ENCODE measurements at regions not wholly inside any gene's neighbourhood (a gene's known extent, or its start where the extent isn't known, plus 50 kb on each side); places are given as distances from the start of the nearest gene placed in this dataset.

DNA sequence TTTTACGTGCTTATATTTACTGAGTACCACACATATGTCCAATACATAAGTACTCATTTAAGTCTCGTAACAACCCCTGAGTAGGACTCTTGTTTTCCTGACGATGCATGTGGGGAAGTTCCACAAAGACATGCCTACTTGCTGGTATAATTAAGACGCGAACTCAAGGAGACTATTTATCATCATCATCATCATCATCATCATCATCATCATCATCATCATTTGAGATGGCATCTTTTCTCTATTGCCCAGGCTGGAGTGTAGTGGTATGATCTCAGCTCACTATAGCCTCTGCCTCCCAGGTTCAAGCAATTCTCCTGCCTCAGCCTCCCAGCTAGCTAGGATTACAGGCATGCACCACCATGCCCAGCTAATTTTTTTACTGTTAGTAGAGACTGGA is 809.9 kb upstream of the EEF2KMT start:
- Histone ChIP-seq H3K4me3 (ENCODE audit: low read depth, low read length) (no peak overlapping the region), H3K36me3 (ENCODE audit: control insufficient read depth, insufficient read depth, low read length) (no peaks in the 10 kb centered on the region), H3K27me3 (ENCODE audit: control insufficient read depth, insufficient read depth, low read length) (no peaks in the 10 kb centered on the region)
- CTCF ChIA-PET: no interaction called here
- POLR2A ChIA-PET: no interaction called here
- DNase-seq (ENCODE audit: low read depth): no peak
- TF ChIP-seq, protein P1, sequence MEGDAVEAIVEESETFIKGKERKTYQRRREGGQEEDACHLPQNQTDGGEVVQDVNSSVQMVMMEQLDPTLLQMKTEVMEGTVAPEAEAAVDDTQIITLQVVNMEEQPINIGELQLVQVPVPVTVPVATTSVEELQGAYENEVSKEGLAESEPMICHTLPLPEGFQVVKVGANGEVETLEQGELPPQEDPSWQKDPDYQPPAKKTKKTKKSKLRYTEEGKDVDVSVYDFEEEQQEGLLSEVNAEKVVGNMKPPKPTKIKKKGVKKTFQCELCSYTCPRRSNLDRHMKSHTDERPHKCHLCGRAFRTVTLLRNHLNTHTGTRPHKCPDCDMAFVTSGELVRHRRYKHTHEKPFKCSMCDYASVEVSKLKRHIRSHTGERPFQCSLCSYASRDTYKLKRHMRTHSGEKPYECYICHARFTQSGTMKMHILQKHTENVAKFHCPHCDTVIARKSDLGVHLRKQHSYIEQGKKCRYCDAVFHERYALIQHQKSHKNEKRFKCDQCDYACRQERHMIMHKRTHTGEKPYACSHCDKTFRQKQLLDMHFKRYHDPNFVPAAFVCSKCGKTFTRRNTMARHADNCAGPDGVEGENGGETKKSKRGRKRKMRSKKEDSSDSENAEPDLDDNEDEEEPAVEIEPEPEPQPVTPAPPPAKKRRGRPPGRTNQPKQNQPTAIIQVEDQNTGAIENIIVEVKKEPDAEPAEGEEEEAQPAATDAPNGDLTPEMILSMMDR (IDR thresholded peaks at IDR 0.05; ENCODE audit: insufficient read depth, low read depth, low read length): no peak

DNA sequence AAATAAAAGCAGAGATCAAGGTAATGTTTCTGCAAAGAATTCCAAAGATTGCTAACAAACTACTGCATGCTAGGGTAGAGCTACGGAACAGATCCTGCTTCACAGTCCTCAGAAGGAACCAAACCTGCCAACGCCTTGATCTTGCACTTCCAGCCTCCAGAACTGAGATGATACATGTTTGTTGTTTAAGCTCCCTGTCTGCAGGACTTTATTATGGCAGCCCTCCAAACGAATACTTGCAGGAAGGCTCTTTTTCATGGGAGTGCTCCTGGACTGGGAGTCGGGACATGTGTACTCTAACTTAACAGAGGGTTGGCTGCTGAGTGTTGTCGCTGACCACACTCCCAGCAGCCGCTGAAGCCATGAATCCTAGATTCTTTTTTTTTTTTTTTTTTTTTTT is 808.8 kb upstream of the EEF2KMT start:
- ChIA-PET CTCF (no interaction called here), POLR2A (no interaction called here)
- Histone ChIP-seq H3K4me3 (ENCODE audit: low read depth, low read length) (no peak overlapping the region), H3K27me3 (ENCODE audit: control insufficient read depth, insufficient read depth, low read length) (no peaks in the 10 kb centered on the region), H3K36me3 (ENCODE audit: control insufficient read depth, insufficient read depth, low read length) (no peaks in the 10 kb centered on the region)
- TF ChIP-seq, protein P1 (IDR thresholded peaks at IDR 0.05; ENCODE audit: insufficient read depth, low read depth, low read length): no peak
- DNase-seq (ENCODE audit: low read depth): no peak

DNA sequence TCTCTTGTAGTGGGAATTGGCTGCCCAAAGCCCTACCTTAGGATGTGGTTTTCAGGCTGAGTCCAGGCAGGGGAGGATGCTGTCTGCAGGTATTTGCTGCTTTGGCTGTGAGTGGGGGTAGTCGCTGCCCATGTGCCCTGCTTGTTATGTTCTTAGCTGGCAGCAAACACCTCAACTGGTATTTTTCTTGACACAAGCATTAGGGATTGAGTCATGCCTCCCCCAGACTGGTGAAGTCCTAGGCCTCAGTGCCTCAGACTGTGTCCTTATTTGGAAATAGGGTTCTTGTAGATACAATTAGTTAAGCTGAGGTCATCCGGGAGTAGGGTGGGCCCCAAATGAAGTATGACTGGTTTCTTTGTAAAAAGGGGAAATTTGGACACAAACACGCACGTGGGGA is 808.3 kb upstream of the EEF2KMT start:
- CTCF ChIA-PET: no interaction called here
- H3K4me3 ChIP-seq (ENCODE audit: low read depth, low read length): no peak overlapping the region
- POLR2A ChIA-PET: no interaction called here
- DNase-seq (ENCODE audit: low read depth): no peak
- no peaks in the 10 kb centered on the region for H3K36me3 ChIP-seq (ENCODE audit: control insufficient read depth, insufficient read depth, low read length)
- H3K27me3 ChIP-seq (ENCODE audit: control insufficient read depth, insufficient read depth, low read length): no peaks in the 10 kb centered on the region
- TF ChIP-seq, protein P1 (IDR thresholded peaks at IDR 0.05; ENCODE audit: insufficient read depth, low read depth, low read length): no peak

DNA sequence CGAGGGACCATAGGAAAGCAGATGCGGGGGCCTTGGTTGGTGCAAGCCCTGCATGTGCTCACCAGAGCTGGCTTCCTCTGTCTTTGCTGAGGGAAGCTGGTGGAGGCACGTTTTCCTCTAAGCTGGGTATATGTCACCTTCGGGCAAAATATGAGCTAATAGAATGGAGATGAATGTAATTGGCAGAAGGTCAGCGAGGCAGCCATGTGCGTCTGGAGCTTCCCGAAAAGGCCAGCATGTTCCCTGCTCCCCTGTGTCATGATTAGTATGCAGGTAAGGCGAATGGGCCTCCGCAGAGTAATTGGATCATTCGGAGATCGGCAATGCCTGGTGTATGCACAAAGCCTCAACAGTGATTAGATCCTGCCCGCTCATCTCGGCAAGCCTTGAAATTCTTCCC is 806.2 kb upstream of the EEF2KMT start:
- TF ChIP-seq, protein P1 (IDR thresholded peaks at IDR 0.05; ENCODE audit: insufficient read depth, low read depth, low read length): no peak
- no peak for DNase-seq (ENCODE audit: low read depth)
- CTCF ChIA-PET: no interaction called here
- Histone ChIP-seq H3K27me3 (ENCODE audit: control insufficient read depth, insufficient read depth, low read length) (no peaks in the 10 kb centered on the region), H3K4me3 (ENCODE audit: low read depth, low read length) (no peak overlapping the region), H3K36me3 (ENCODE audit: control insufficient read depth, insufficient read depth, low read length) (no peaks in the 10 kb centered on the region)
- POLR2A ChIA-PET: no interaction called here

DNA sequence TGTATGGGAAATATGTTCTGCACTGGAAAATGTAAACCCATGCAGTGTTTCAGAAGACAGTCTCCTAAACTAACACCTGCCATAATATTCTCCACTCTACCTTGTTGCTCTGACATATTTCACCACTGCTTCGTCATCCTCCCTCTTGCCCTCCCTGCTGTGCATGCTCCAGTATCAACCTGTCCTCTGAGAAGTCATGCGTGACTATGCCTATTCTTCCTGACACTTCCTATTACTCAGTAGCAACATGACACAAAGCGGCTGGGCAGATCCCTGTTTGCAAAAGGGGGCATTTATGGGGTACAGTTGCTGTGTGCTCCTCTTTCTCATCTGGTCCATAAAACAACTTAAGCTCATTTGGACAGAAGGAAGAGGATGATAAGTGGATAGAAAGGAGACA is 805.6 kb upstream of the EEF2KMT start:
- DNase-seq (ENCODE audit: low read depth): no peak
- H3K36me3 ChIP-seq (ENCODE audit: control insufficient read depth, insufficient read depth, low read length): no peaks in the 10 kb centered on the region
- CTCF ChIA-PET: no interaction called here
- TF ChIP-seq, protein P1 (IDR thresholded peaks at IDR 0.05; ENCODE audit: insufficient read depth, low read depth, low read length): no peak
- H3K4me3 ChIP-seq (ENCODE audit: low read depth, low read length): no peak overlapping the region
- POLR2A ChIA-PET: no interaction called here
- H3K27me3 ChIP-seq (ENCODE audit: control insufficient read depth, insufficient read depth, low read length): no peaks in the 10 kb centered on the region
